IMR-90 (cell line): ENCODE measurements at regions not wholly inside any gene's neighbourhood (a gene's known extent, or its start where the extent isn't known, plus 50 kb on each side); places are given as distances from the start of the nearest gene placed in this dataset.

Experiments
- ATAC-seq: fragments of 200-7000 bp; cut with Tn5 transposase; 2 replicates; pipeline ENCODE4 v1.9.1; 2020; ENCODE audit warnings: low read depth, mild to moderate bottlenecking, moderate library complexity
- BruUV-seq: library from RNA; stranded (reverse); fragments of 400-500 nt; replicated peaks from 2 replicates; lab custom pipeline; 2021; lab: Mats Ljungman, UMichigan
- CTCF ChIA-PET: fragments of 300-600 bp; formaldehyde crosslinking; extraction: SDS; loops from one replicate; lab custom pipeline; 2021; ENCODE audit warnings: antibody characterized with exemption; lab: Yijun Ruan, JAX
- POLR2A ChIA-PET: fragments of 300-600 bp; sonication (Branson Sonifier 250); formaldehyde crosslinking; loops from one replicate; lab custom pipeline; 2022; ENCODE audit warnings: antibody characterized with exemption; ENCODE audit not compliant: unreplicated experiment; lab: Charles Lee
- DNase-seq: peaks from one replicate; pipeline ENCODE4 v3.0.0; 2013
- H2AFZ ChIP-seq: replicated peaks from 2 replicates; pipeline ENCODE3; 2013; ENCODE audit warnings: low read length, mild to moderate bottlenecking; ENCODE audit not compliant: poor library complexity
- H2AK5ac ChIP-seq: 2 replicates; pipeline ENCODE4 v1.6.1; 2013; ENCODE audit warnings: low read depth, low read length, inconsistent platforms
- H2AK9ac ChIP-seq: replicated peaks from 2 replicates; pipeline ENCODE3; 2013; ENCODE audit warnings: mild to moderate bottlenecking, low read depth, low read length, moderate library complexity; ENCODE audit not compliant: poor library complexity
- H2BK120ac ChIP-seq: 2 replicates; pipeline ENCODE4 v1.6.1; 2013; ENCODE audit warnings: low read depth, low read length, inconsistent platforms
- H2BK15ac ChIP-seq: 3 replicates; pipeline ENCODE4 v1.6.1; 2013; ENCODE audit warnings: low read depth, low read length, inconsistent platforms
- H2BK20ac ChIP-seq: 2 replicates; pipeline ENCODE4 v1.6.1; 2013; ENCODE audit warnings: low read depth, mild to moderate bottlenecking, inconsistent platforms, low read length, moderate library complexity
- H2BK5ac ChIP-seq: 2 replicates; pipeline ENCODE4 v1.6.1; 2013; ENCODE audit warnings: mild to moderate bottlenecking, low read depth, low read length, inconsistent platforms; ENCODE audit not compliant: poor library complexity, severe bottlenecking
- H3K14ac ChIP-seq: replicated peaks from 2 replicates; pipeline ENCODE4 v1.6.1; 2013; ENCODE audit warnings: low read depth, low read length, inconsistent platforms
- H3K18ac ChIP-seq: 2 replicates; pipeline ENCODE4 v1.6.1; 2013; ENCODE audit warnings: low read depth, low read length, control low read depth
- H3K23ac ChIP-seq: 2 replicates; pipeline ENCODE4 v1.6.1; 2013; ENCODE audit warnings: low read depth, low read length, inconsistent platforms
- H3K27ac ChIP-seq: 2 replicates; pipeline ENCODE4 v1.5.1; 2013; ENCODE audit warnings: mild to moderate bottlenecking, control low read depth, low read length; ENCODE audit not compliant: insufficient read depth
- H3K27me3 ChIP-seq: 2 replicates; pipeline ENCODE4 v1.6.1; 2013; ENCODE audit warnings: low read length; ENCODE audit not compliant: control insufficient read depth, insufficient read depth
- H3K36me3 ChIP-seq: 2 replicates; pipeline ENCODE4 v1.6.1; 2013; ENCODE audit warnings: low read length, mixed read lengths; ENCODE audit not compliant: control insufficient read depth, insufficient read depth
- H3K4ac ChIP-seq: 2 replicates; pipeline ENCODE4 v1.6.1; 2013; ENCODE audit warnings: low read depth, low read length, inconsistent platforms
- H3K4me1 ChIP-seq: 2 replicates; pipeline ENCODE4 v1.6.1; 2013; ENCODE audit warnings: low read length, mixed read lengths; ENCODE audit not compliant: control insufficient read depth, insufficient read depth
- H3K4me2 ChIP-seq: 2 replicates; pipeline ENCODE4 v1.6.1; 2013; ENCODE audit warnings: low read depth, mild to moderate bottlenecking, control low read depth, low read length, moderate library complexity
- H3K4me3 ChIP-seq: 2 replicates; pipeline ENCODE4 v1.5.1; 2013; ENCODE audit warnings: low read depth, mild to moderate bottlenecking, control low read depth, low read length, moderate library complexity; ENCODE audit not compliant: insufficient read depth
- H3K56ac ChIP-seq: 2 replicates; pipeline ENCODE4 v1.6.1; 2013; ENCODE audit warnings: low read length, inconsistent platforms; ENCODE audit not compliant: insufficient read depth; ENCODE audit errors: extremely low read depth
- H3K79me1 ChIP-seq, 2 experiments: 2 replicates each; pipeline ENCODE4 v1.6.1; 2013; ENCODE audit warnings: low read length in 2 of 2, inconsistent platforms in 1 of 2, low read depth in 1 of 2
- H3K9ac ChIP-seq: 2 replicates; pipeline ENCODE4 v1.6.1; 2013; ENCODE audit warnings: low read depth, low read length, control low read depth
- H3K9me1 ChIP-seq: 2 replicates; pipeline ENCODE4 v1.6.1; 2013; ENCODE audit warnings: low read length, inconsistent platforms; ENCODE audit not compliant: insufficient read depth
- H3K9me3 ChIP-seq: 2 replicates; pipeline ENCODE4 v1.6.1; 2013; ENCODE audit warnings: low read length; ENCODE audit not compliant: control insufficient read depth, insufficient read depth
- H4K20me1 ChIP-seq: 2 replicates; pipeline ENCODE4 v1.6.1; 2013; ENCODE audit warnings: low read length, inconsistent platforms; ENCODE audit not compliant: insufficient read depth
- H4K5ac ChIP-seq: 2 replicates; pipeline ENCODE4 v1.6.1; 2013; ENCODE audit warnings: mild to moderate bottlenecking, low read depth, low read length, control low read depth
- H4K8ac ChIP-seq, 2 experiments: 2 replicates each; pipeline ENCODE4 v1.6.1; 2013; ENCODE audit warnings: low read depth in 2 of 2, low read length in 2 of 2, control low read depth in 1 of 2, inconsistent platforms in 1 of 2
- H4K91ac ChIP-seq: 2 replicates; pipeline ENCODE4 v1.6.1; 2013; ENCODE audit warnings: low read depth, low read length, inconsistent platforms; ENCODE audit not compliant: insufficient read depth
- CEBPB ChIP-seq: IDR thresholded peaks from 2 replicates; pipeline ENCODE4 v1.6.1; 2012; ENCODE audit warnings: low read depth, low read length, improper control_type of control experiment
- NFE2L2 ChIP-seq: fragments of 150-350 bp; IDR thresholded peaks from 2 replicates; pipeline ENCODE4 v1.6.1; 2016; ENCODE audit warnings: low read depth, mild to moderate bottlenecking, low read length
- RAD21 ChIP-seq: IDR thresholded peaks from 2 replicates; pipeline ENCODE4 v1.6.1; 2012; ENCODE audit warnings: low read length, improper control_type of control experiment
- RCOR1 ChIP-seq: IDR thresholded peaks from 2 replicates; pipeline ENCODE4 v1.6.1; 2012; ENCODE audit warnings: mild to moderate bottlenecking, low read length, improper control_type of control experiment; ENCODE audit not compliant: insufficient replicate concordance
- RFX5 ChIP-seq: IDR thresholded peaks from 2 replicates; pipeline ENCODE4 v1.8.0; 2012; ENCODE audit warnings: low read depth, mild to moderate bottlenecking, low read length, moderate library complexity
- SMC3 ChIP-seq: fragments of 150-350 bp; IDR thresholded peaks from 2 replicates; pipeline ENCODE4 v1.6.1; 2016; ENCODE audit warnings: low read depth, mild to moderate bottlenecking, antibody characterized with exemption, low read length, moderate library complexity
- WGBS, 2 experiments: methylation state at CpG; one replicate each; pipeline versions ENCODE4 v1.1.5 to v1.1.7; 2013; ENCODE audit warnings: missing lambda C conversion rate in 2 of 2; ENCODE audit not compliant: insufficient read length in 1 of 2; ENCODE audit errors: extremely low coverage in 2 of 2; 5-methylcytosine and 5-hydroxymethylcytosine counted together
- dilution Hi-C: fragments of 300-500 bp; cut with HindIII; formaldehyde crosslinking; loops from one replicate; pipeline ENCODE4 v1.14.3; 2018; ENCODE audit warnings: low sequenced_read_pairs; ENCODE audit not compliant: unreplicated experiment
- in situ Hi-C: fragments of 300-500 bp; cut with MboI; formaldehyde crosslinking; loops from 3 replicates; pipeline ENCODE4 v1.14.3; 2019; ENCODE audit warnings: low sequenced_read_pairs, inconsistent platforms, mixed read lengths
- intact Hi-C: fragments of 100-400 bp; cut with micrococcal nuclease; formaldehyde crosslinking; loops from 2 replicates; pipeline ENCODE4 v1.10.0; 2022
- TF ChIP-seq, protein P1 (sequence below): fragments of 150-350 bp; IDR thresholded peaks from 2 replicates; pipeline ENCODE4 v1.6.1; 2016; ENCODE audit warnings: low read depth, mild to moderate bottlenecking, low read length, moderate library complexity, borderline replicate concordance

DNA sequence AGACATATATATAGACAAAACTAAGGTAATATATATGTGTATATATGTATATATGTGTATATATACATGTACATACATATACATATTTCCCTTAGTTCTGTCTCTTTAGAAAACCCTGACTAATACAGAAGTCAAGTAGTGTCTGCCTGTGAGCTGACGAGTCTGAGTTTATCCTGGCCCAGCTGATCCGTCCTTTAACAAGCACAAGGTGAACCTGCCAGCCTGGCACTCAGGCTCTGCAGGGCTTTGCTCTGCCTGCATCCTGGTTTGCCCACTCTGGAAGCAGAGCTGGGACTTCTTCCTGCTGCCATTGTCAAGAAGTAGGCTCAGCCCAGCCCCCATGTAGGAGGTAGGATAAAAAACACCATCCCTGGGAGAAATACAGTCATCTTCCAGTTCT lies 388.0 kb downstream of the ICE1 start:
- Histone ChIP-seq H2AFZ (no peak overlapping the region), H3K4ac (no peak overlapping the region), H3K9me1 (no peaks in the 10 kb centered on the region), H3K27me3 (no peaks in the 10 kb centered on the region), H4K20me1 (no peaks in the 10 kb centered on the region), H3K14ac (no peak overlapping the region), H3K4me1 (no peaks in the 10 kb centered on the region), H3K27ac (no peak overlapping the region), H3K4me3 (no peak overlapping the region), H3K23ac (no peak overlapping the region), H3K79me1 (no peaks in the 10 kb centered on the region), H4K5ac (no peak overlapping the region), H2BK20ac (no peak overlapping the region), H2BK15ac (no peak overlapping the region), H2AK5ac (no peak overlapping the region), H3K9ac (no peak overlapping the region), H2AK9ac (no peak overlapping the region), H2BK120ac (no peak overlapping the region), H3K4me2 (no peak overlapping the region), H3K36me3 (no peaks in the 10 kb centered on the region), H3K56ac (no peak overlapping the region), H3K18ac (no peak overlapping the region), H3K9me3 (peaks cover 17% of the 10 kb centered on the region), H2BK5ac (no peak overlapping the region), H4K91ac (no peak overlapping the region), H4K8ac (no peak overlapping the region)
- dilution Hi-C loops (no loop called here), in situ Hi-C loops (no loop called here), intact Hi-C loops (no loop called here)
- no peak for TF ChIP-seq NFE2L2
- TF ChIP-seq, protein P1, sequence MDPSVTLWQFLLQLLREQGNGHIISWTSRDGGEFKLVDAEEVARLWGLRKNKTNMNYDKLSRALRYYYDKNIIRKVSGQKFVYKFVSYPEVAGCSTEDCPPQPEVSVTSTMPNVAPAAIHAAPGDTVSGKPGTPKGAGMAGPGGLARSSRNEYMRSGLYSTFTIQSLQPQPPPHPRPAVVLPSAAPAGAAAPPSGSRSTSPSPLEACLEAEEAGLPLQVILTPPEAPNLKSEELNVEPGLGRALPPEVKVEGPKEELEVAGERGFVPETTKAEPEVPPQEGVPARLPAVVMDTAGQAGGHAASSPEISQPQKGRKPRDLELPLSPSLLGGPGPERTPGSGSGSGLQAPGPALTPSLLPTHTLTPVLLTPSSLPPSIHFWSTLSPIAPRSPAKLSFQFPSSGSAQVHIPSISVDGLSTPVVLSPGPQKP, result no peak
- TF ChIP-seq RCOR1, result no peak
- TF ChIP-seq RAD21, result no peak
- no peak for TF ChIP-seq CEBPB
- no peak for TF ChIP-seq RFX5
- TF ChIP-seq SMC3, result no peak
- no peak for ATAC-seq
- no TSS peak for BruUV-seq
- DNase-seq, result no peak
- WGBS, 2 experiments, result 50% methylated on average over 1 of the region's 2 CpGs; no CpG with 5 or more reads in 1 of the 2 experiments
- POLR2A ChIA-PET, result no interaction called here
- CTCF ChIA-PET, result no interaction called here
